DMS 273 treated with DMSO at 0.1 percent for 48 hours (cell line): ENCODE measurements at regions not wholly inside any gene's neighbourhood (a gene's known extent, or its start where the extent isn't known, plus 50 kb on each side); places are given as distances from the start of the nearest gene placed in this dataset.
"Not testable (repeated sequence)": the region's sequence is repeated elsewhere in the genome, so short reads cannot be mapped to it uniquely, and the experiment has no call there.

Source experiments
- DNase-seq: peaks from one replicate; lab custom pipeline; 2025; lab: John Stamatoyannopoulos, UW

DNA sequence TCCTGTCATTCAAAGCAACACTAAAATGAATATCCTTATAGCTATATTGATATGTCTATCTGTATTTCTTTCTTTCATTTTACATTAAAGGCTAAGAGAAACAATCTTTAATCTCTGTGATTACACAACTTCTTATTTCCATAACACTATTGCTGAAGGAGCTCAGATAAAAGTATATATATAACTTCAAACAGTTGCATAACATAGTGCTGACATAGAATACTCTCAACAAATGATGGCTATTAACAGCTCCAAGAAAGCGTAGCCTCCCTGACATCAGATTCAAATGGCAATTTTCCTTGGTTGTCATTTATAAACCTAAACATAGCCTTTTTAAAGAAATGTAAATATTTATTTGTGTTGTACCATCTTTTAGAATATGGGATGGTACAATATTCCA is 116.6 kb upstream of the PTPRG start:
- DNase-seq, result no peak

DNA sequence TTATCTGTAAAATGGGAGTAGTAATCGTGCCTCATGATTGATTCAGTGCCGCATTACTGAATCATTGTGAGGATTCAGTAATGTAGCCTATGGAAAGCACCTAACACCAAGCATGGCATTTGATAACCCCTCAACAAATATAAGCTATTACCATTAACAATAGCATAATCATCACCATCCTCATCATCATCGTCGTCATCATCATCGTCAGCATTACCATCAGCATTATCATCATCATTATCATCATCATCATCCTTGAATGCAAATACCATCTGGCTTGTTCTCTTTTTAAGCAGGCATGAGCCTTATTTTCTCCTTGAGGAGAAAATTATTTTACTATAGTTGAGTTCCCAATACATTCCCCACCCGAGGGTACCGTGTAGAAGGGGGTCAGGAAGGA is 115.4 kb upstream of the PTPRG start:
- no peak for DNase-seq

DNA sequence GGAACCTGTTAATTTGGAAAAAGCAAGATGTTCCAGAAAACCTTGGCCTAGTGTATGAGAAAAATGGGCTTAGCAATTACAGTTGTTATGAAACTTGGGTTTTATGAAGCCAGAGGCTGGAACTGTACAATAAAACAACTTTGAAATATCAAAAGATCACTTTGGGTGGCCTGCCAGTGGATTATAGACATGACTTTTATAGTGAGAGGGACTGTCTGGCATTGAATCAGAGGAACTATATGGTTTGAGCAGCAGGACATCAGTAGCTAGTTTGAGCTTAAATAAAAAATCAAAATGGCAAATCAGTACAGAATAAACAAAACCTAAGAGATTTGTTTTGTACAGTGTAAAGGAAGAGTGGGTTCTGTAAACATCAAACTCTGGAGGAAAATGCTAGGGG is 115.0 kb upstream of the PTPRG start:
- DNase-seq, result no peak

DNA sequence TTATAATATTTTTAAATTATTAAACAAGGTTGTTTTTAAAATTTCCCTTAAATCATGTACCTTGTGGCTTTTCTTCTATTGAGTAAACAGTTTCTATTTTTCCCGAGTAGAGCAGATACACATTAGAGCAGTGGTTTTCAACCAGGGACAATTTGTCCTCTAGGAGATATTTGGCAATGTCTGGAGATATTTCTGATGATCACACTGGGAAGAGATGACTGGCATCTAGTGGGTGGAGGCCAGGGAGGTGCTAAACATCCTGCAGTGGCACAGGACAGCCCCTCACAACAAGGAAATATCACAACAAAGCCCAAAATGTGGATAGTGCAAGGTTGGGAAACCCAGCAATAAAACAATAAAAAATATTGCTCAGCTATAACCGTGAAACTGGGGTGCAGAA is 113.0 kb upstream of the PTPRG start:
- no peak for DNase-seq

DNA sequence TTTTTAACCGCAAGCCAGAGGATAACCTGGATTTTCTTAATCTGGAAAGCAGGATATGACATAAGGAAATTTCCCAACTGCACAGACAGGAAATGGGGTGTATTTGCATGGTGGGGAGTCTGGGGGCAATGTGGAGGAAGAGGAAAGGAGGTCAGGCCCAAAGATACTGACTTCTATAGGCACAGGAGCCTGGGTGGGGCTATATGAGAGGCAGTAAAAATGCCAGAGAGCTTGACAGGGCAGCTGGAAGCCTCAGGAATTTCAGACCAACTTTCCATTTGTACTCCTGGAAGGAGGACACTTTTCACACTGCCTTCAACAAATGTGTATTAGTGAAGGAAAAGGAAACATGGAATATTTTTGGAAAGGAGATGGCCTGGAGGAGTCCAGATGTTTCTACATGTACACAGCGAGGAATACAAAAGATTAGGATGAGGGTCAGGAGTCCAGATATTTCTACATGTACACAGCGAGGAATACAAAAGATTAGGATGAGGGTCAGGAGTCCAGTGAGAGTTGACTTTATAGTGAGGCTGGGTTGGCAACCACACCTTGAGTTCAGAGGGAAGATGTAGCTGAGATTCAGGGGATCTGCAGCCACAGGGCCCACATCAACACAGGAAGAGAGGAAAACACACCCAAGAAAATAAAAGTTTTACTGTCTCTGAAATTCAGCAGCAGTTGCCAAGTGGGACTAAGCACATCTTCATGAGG is 111.9 kb upstream of the PTPRG start:
- DNase-seq, result no peak

DNA sequence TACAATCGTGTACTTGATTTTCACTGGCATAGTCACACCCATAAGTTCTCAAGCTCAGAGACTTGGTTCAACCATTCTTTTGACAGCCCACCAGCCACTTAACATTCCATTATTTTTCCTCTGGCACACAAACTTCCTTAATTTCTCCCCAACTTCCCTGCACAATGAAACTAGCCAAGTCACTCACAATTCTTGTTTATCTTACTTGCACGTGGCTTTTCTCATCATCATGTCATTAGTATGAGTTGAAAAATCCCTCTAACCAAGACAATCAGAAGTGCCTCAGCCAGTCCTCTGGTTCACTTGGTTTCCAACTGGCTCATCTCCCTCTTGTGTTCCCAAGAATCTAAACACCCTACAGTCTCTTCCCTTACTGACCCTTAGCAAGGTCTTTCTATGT is 110.5 kb upstream of the PTPRG start:
- no peak for DNase-seq

DNA sequence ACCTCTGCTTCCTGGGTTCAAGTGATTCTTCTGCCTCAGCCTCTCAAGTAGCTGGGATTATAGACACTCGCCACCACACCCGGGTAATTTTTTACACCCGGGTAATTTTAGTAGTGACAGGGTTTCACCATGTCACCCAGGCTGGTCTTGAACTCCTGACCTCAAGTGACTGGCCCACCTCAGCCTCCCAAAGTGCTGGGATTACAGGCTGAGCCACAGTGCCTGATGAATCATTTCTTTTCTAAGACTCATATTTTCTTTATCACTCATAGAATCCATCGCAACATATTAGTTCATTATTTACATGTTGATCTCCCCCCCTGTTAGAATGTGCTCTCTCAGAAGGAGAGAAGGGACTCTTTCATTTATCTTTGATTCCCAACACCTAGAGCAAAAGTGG is 109.5 kb upstream of the PTPRG start:
- DNase-seq, result no peak

DNA sequence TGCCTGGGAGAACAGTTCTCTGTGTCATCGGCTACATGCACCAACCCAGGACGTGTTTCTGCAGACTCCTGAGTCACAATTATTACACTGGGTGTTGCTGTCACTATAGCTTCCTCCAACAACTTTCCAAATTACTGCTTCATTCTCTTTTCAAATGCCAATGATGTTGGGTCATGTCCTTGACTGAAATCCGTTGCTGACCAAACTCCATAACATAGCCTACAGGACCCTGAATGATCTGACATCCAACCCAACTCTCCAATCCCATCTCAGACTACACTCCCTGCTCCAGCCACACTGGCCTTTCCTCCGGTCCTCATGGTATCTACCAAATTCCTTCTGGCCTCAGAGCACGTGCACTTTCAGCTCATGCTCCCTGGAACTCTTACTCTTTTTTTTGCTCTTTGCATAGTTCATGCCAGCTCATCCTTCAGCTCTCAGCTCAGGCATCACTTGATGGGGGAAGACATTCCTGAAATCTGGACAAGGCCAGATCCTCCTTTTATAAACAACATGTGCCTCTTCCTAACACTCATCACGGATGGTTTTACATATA is 108.8 kb upstream of the PTPRG start:
- no peak for DNase-seq

DNA sequence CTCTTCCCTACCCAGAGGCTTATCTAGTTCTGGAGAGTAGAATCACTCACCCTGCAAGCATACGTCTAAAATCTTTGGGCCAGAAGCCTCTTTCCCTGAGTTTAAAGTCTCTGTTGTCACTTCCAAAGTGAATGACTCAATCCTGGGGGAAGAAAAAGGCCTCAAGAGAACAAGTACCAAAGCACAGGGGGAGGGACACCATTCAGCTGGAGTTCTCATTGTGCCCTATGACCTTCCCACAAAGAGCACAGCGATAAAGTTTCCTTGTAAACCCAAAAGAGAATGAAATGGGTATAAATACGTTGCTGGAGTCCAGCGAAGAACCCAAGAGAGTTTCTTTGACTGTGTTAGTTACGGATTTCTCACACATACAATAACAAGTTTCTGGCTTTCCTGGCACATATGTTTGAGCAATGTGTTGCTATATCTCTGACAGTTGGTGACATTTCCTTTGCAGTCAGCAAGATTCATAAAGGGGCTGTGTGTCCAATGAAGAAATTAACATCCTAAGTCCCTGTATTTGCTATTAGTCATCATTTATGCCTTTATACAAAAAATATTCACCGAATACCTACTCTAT is 107.3 kb upstream of the PTPRG start:
- no peak for DNase-seq

DNA sequence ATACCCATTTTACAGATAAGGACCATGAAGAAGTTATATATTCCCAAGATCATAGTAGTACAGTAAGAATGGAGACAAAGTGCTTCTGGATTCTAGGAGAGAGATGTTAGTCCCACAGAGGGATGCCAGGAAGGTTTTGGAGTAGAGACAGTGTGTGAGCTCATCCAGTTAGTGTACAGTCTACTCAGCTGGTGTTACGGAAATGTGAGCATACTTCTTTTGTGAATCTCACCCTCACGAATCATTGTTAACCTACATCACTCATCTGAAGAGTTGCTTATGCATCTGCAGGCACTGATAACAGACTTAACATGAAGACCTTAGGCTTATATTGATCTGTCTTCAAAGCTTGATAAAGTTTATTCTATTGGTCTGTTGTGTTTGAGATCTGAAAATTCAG is 106.6 kb upstream of the PTPRG start:
- no peak for DNase-seq

DNA sequence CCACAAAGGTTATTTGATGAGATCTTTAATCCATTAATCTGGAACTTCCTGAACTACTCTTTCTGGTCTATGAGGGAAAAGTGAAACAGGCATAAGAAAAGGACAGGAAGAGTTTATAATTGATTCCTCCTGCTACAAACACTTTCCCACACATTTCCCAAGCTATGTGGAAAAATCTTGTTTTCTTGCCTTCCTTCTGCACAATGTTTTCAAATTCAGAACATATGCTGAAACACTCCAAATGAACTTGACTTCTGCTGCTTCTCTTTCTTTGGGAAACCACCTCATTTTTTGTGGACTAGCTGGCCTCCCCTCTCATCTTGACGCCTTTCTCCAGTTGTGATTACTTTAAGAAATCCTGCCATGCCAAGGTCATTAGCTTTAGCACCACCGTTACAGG is 100.7 kb upstream of the PTPRG start:
- no peak for DNase-seq

DNA sequence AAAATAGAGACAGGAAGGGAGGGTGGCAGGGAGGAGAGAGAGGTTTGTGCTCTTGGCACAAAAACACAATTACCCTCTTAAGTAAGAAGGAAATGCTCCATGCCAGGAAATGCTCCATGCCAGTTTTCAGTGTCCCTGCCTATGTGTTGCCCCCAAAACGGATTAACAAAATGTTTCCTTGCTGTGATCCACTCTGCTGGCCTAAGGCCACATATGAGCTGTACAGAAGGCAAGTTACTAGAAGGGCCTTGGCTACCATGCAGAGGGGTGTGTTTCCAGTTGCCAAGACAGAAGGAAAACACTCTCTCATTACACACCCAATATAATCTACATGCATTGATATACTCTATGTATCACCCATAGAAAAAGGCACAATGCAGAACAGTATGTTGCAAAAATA is 98.2 kb upstream of the PTPRG start:
- no peak for DNase-seq

DNA sequence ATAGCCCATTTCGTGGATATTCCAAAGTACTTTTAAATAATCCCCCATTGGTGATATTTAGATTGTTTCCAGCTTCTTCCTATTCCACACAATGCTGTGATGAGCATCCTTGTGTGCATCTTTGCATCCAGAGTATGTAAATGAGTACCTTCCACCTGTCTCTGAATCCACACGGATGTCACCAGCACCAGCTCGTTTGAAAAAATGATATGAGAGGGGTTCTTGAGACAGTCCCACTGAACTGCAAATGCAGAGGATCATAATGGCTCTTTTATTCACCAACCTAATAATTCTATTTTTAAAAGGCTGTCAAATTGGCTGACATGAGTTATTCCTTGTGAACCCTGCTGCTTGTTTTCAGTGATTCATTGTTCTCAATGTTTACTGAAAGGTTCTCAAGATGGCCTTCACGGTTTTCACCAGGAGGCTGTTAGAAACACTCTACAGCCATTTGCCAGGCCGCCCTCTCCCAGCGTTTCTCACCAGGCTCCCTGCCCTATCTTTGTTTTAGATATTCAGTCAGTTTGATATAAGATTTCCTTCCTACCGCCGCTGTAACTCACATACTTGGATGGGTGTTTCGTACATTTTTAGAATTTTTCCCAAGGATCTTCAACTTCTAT is 96.7 kb upstream of the PTPRG start:
- DNase-seq, result no peak

DNA sequence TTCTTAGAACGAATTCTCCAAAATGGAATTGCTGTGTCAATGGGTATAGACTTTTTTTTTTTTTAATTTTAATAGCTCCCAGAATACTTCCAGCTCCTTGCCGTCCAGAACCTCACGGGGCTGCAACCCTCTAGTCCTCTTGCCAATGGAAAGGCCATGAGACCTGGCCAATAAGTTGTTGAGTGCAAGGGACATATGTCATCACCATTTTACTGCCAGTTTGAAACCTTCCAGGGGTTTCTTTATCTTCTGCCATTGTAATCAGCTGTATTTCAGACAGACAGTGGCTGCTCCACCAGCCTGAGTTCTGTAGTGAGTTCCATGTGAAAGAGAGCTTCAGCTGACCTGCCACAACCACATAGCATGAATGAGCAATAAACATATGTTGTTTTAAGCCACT is 95.0 kb upstream of the PTPRG start:
- DNase-seq, result no peak

DNA sequence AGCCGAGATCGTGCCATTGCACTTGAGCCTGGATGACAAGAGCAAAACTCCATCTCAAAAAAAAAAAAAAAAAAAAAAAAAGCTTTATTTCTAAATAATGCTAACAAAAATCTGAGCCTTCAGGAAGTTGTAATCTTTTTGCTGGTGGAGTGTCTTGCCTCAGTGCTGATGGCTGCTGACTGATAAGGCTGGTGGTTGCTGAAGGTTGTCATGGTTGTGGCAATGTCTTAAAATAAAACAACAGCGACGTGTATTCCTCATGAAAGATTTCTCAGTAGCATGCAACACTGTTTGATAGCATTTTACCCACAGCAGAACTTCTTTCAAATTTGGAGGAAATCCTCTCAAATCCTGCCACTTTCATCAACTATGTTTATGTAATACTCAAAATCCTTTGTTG is 77.4 kb upstream of the PTPRG start:
- no peak for DNase-seq

DNA sequence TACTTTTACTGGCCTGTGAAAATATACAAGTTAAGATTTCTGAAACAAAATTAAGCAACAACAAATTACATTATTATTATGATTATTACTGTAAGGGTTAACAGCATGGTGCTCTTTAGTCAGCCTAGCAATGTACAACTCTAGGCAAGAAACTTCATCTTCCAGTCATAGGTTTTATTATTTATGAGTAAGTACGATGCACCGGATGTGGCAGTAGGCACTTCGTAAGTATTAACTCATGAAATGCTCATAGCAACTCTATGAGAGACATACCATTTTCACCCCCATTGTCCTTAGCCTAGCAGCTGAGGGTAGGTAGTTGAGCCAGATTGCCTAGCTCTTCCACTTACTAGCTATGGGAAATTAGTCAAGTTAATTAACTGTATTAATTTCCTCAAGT is 68.0 kb upstream of the PTPRG start:
- DNase-seq, result no peak

DNA sequence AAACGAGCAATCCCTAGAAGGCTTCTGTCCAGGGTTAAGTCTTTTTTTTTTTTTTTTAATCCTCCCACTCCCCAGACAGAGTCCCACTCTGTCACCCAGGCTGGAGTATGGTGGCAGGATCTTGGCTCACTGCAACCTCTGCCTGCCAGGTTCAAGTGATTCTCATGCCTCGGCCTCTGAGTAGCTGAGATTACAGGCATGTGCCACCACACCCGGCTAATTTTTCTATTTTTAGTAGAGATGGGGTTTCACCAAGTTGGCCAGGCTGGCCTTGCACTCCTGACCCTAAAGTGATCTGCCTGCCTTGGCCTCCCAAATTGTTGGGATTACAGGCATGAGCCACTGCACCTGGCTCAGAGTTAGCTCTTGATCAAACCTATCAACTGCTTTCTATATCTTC is 67.1 kb upstream of the PTPRG start:
- not testable (repeated sequence) for DNase-seq

DNA sequence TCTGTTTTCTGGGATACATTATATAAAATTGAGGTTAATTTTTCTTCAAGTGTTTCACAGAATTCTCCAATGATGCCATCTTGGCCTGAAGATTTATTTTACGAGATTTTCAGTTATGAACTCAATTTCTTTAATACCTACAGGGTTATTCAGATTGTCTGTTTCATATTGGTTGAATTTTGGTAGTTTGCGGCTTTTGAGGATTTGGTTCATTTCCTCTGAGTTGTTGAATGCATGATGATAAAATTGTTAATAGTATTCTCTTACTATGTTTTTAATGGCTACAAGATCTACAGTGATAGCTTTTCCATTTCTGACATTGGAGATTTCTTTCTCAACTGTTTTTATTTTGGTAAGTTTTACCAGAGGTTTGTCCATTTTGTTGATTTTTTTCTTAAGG is 63.9 kb upstream of the PTPRG start:
- no peak for DNase-seq

DNA sequence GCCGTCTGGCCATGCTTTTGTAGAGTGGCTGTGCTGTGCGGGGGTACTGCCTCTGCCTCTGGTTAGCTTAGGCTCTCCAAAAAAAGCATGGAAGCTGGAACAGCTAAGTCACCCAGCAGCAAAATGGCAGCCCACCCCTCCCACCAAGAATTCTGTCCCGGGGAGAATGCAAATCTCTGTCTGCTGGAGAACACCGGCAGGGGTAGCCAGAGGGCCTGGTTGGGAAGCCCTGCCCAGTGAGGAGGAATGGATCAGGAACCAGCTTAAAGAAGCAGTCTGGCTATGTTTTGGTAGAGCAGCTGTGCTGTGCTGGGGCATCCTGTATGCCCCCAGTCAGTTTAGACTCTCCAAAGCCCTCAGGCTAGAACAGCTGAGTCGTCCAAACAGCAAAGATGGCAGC is 56.2 kb upstream of the PTPRG start:
- DNase-seq, result no peak

DNA sequence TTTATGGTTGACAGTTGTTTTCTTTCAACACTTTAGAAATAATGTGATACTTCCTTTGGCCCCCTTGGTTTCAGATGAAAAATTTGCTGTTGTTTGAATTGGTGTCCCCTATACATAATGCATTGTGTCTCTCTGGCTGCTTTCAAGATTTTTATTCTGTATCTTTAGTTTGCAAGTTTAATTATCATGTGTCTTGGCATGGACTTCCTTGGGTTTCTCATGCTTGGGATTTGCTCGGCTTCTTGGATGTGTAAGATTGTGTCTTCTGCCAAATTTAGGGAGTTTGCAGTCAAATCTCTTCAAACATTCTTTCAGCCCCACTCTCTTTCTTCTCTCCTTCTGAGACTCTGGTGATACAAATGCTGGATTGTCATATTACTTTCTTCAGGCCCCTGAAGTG is 53.4 kb upstream of the PTPRG start:
- no peak for DNase-seq
